Effector CD8-positive, alpha-beta T cell (primary cell): ENCODE measurements at regions not wholly inside any gene's neighbourhood (a gene's known extent, or its start where the extent isn't known, plus 50 kb on each side); places are given as distances from the start of the nearest gene placed in this dataset.

Experiments used
- DNase-seq: peaks from one replicate; lab custom pipeline; 2025; lab: John Stamatoyannopoulos, UW

DNA sequence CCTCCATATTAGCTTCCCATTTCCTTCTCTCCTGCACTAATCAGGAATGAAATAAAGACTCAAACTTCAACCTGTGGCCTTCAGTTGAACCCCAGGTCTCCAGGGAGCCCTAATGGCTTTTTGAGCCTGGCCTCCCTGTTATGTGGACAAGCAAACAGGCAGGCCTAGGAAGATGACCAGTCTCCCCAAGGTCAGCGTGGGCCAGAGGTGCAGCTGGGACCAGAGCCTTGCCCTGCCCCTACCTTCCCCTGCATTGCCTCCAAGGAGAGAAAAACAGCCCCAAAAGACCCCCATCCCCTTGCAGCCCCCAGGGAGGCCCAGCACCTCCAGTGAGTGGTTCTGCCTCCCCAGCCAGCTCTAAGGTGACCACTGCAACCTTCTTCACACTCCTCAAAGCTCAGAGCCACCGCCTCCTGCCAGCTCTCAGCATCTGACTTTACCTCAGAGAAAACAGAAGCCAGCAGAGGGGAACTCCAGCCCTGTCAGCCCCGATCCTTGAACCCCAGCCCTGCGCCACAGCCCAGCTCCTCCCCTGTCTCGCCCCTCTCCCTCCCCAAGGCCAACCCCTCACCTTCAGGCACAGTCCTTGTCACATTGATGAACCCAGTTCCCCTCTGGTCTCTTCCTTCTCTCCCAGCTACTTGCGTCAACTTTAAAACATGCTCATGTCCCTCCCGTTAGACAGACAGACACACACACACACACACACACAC lies 59.5 kb upstream of the ID2 start:
- no peak for DNase-seq

- DNase-seq: no peak
Observed at GRCh38 chr2:8622924-8623465, 58.9 kb upstream of the ID2 start.

DNA sequence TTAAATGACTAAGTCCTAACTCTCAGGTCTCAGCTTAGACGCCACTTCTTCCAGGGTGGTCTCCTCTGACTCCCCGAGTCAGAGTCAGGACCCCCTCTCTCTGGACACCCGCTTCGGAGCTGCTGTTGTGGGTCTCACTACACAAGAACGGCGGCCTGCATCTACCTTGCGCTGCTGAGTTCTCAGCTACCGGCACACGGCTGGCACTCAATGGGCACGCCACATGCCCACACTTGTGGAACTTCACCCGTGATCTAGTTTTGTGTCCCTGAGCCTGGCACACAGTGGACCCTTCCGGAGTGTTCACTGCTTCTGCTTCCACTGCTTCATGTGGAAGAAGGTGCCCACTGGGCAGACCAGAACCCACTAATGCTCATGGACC lies 58.3 kb upstream of the ID2 start:
- DNase-seq: no peak

DNA sequence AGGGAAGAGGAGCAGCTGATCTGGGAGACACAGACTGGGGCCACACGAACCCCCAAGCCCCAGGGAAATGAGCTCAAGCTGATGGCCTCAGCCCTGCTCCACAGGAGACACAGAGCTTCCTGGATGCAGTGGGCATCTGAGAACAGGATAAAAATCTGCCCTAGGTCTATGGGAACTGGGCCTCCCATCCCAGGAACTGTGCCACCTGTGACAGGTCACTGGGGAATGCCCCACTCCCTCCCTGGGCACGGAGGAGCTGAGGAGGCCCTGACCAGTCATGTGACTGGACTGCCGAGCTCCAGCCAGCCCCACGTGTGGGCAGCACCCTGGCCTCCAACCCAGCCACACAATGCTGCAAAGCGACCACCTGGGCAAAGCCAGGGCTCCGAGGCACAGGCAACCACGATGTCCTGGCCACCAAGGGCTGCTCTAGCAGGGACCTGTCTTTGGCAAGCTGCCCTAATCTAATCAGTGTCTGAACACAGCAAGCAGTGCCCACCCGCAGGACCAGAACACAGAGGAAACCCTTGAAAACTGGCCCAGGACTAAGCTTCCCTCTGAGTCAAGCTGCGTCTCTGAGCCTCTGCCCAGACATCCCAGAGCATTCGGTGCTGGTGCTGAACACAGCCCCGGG lies 57.8 kb upstream of the ID2 start:
- no peak for DNase-seq

DNA sequence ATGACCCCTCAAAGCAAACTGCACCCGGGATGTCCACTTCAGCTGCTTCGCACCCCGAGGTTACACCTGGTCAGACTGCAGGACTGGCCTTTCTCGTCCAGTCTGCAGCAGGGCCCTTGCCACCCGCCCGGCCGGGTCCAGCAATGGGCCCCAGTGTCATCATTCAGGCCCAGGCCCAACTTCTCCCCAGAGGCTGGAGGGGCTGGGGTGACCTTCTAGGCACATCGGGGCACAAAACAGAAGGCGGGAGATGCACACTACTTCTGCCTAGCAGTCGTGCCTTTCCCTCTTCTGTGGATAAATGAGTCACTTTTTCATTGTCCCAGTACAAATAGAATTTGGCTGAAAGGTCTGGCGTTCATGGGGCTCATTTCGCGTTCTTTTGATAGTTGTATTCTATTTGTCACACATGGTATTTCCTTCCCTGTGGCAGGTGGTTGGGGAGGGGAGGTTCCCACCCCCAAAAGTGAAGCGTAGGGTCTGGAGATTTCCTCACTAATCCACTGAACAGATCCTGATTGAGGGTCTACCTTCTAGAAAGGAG lies 56.9 kb upstream of the ID2 start:
- DNase-seq: no peak

DNA sequence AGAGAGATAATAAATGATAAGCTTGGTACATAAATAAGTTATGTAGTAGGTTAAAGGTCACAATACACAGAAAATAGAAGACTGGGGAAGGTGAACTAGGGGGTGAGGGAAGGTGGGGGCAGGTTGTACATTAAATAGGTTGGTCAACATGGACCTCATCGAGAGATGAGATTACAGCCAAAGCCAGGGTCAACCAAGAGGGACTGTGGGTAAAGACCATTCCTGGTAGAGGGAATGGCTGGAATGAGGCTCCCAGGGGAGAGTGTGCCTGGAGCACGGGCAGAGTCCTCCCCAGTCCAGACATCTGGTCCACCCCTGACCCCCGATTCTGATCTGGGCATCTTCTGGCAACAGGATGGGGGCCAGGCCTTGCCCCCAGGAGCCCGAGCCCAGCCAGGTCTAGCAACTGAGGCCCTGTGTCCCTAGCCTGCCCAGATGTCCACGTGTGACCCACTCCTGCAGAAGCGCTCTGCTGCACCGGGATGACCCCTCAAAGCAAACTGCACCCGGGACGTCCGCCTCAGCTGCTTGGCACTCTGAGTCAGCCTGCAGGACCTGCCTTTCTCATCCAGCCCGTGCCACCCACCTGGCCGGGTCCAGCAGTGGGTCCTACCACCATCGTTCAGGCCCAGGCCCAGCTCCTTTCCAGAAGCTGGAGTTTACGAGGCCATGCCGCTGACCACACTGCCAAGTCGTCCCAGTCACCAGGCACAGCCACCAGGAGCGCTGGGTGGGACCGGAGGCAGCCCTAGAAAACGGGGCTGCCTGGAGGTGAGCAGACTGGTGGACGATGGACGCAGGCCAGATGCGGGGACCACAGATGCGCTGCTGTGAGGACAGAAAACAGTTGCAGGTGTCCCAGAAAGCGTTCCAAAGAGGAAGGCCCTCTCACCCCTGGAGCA lies 56.2 kb upstream of the ID2 start:
- DNase-seq: no peak

GRCh38 chr2:8626572-8626971 lies 55.3 kb upstream of the ID2 start:
- DNase-seq: no peak

DNA sequence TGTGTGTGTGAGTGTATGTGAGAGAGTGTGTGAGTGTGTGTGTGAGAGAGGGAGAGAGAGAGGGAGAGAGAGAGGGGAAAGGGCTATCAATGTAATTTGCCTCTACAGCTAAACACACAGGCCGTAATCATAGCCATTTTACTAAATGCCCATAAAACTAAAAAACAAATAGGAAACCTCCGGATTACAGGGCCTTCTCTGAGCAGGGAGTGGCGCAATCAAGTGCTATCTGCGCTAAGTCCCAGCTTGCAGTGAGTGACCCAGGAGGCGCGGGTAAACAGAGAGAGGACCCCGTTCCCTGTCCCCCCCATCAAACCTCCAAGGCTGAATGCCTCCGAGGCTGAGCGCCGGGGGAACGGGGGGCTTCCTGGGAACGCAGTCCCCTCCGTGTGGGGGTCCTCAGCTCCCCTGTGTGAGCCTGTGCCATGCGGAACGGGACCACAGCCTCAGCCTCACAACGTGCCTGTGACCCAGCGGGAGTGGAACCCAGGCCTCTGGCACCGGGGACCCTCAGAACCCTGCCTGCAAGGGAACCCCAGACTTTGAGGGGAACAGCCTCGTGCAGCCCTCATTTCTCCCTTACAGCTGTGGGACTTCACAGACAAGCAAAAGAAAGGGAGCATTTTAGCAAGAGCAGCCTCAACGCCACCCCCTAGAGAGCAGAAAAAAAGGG lies 54.7 kb upstream of the ID2 start:
- DNase-seq: no peak

GRCh38 chr2:8627692-8628085 lies 54.2 kb upstream of the ID2 start:
- no peak for DNase-seq

DNA sequence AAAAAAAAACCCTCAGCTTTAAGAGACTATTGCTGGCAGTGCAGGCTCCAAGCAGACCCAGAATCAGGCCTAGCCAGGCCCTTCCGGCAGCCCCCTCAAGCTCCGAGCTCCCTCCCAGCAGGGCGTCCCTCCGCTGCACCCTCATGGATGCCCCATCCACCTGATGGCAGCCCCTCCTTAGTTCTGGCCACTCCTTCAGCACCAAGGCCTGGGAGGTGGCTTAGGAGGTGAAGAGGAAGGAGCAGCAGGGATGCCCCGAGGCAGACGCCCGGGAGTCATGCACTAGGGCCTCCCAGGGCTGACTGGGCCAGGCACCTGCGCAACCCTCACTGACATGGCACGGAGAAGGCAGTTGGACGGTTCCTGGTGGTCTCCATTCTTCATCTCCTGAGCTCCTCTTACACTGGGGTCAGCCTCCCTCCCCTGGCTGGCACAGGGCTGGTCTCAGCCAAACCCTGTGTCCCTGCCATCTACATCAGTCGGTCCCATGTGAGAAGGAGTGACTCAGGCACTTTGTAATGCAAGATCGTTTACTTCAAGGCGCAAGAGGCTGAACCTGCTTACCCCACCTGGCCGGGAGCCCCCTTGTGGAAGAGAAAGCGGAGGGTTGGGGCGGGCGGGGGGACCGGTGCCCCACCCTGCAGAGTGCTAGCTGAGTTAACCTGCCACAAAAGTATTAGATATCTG lies 53.5 kb upstream of the ID2 start:
- DNase-seq: no peak

GRCh38 chr2:8628866-8629209 lies 53.0 kb upstream of the ID2 start:
- no peak for DNase-seq

GRCh38 chr2:8629402-8629801 lies 52.5 kb upstream of the ID2 start:
- no peak for DNase-seq

- DNase-seq: no peak
Observed at GRCh38 chr2:8630676-8631464, 51.0 kb upstream of the ID2 start.

GRCh38 chr2:8631465-8632005 lies 50.3 kb upstream of the ID2 start:
- DNase-seq: no peak
